HUES64 (cell line): ENCODE measurements at regions not wholly inside any gene's neighbourhood (a gene's known extent, or its start where the extent isn't known, plus 50 kb on each side); places are given as distances from the start of the nearest gene placed in this dataset.

Experiments
- H3K27ac ChIP-seq: 2 replicates; pipeline ENCODE4 v1.7.0; 2013; ENCODE audit warnings: low read depth, low read length, inconsistent platforms
- H3K27me3 ChIP-seq: 2 replicates; pipeline ENCODE4 v1.6.1; 2013; ENCODE audit warnings: mild to moderate bottlenecking, low read length; ENCODE audit not compliant: insufficient read depth
- H3K36me3 ChIP-seq: 2 replicates; pipeline ENCODE4 v1.6.1; 2013; ENCODE audit warnings: mild to moderate bottlenecking, low read length; ENCODE audit not compliant: insufficient read depth
- H3K4me1 ChIP-seq: 2 replicates; pipeline ENCODE4 v1.6.1; 2013; ENCODE audit warnings: mild to moderate bottlenecking, low read length, moderate library complexity; ENCODE audit not compliant: insufficient read depth
- H3K4me3 ChIP-seq: 2 replicates; pipeline ENCODE4 v1.5.1; 2013; ENCODE audit warnings: mild to moderate bottlenecking, low read length, moderate library complexity
- H3K9ac ChIP-seq: 2 replicates; pipeline ENCODE4 v1.6.1; 2013; ENCODE audit warnings: mild to moderate bottlenecking, low read depth, low read length
- H3K9me3 ChIP-seq: 2 replicates; pipeline ENCODE4 v1.6.1; 2013; ENCODE audit warnings: low read depth, low read length; ENCODE audit not compliant: insufficient read depth
- WGBS: fragments of 150-250, 120-280 bp; methylation state at CpG from one replicate; pipeline ENCODE4 v1.1.7; 2013; ENCODE audit warnings: missing lambda C conversion rate; 5-methylcytosine and 5-hydroxymethylcytosine counted together

DNA sequence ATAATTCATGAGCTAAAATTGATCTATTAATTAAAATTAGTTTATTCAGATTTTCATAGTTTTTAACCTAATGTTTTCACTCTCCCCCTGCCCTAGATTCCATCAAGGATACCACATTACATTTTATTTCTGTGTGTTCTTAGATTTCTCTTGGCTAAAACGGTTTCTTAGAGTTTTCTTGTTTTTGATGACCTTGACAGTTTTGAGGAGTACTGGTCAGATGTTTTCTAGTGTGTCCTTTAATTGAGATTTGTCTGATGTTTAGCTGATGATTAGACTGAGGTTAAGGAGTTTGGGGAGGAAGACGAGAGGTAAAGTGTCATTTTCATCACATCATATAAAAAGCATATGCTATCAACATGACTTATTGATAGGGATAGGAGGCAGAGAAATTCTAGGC is 475.9 kb downstream of the SQOR start:
- no peaks in the 10 kb centered on the region for H3K27me3 ChIP-seq
- H3K9me3 ChIP-seq = no peaks in the 10 kb centered on the region; the same call in 1 of the 2 replicates
- H3K27ac ChIP-seq = no peak overlapping the region
- WGBS = 92% methylated on average over 1 of the region's 2 CpGs
- no peaks in the 10 kb centered on the region for H3K36me3 ChIP-seq
- H3K4me1 ChIP-seq = no peaks in the 10 kb centered on the region
- no peak overlapping the region for H3K4me3 ChIP-seq
- no peak overlapping the region for H3K9ac ChIP-seq

DNA sequence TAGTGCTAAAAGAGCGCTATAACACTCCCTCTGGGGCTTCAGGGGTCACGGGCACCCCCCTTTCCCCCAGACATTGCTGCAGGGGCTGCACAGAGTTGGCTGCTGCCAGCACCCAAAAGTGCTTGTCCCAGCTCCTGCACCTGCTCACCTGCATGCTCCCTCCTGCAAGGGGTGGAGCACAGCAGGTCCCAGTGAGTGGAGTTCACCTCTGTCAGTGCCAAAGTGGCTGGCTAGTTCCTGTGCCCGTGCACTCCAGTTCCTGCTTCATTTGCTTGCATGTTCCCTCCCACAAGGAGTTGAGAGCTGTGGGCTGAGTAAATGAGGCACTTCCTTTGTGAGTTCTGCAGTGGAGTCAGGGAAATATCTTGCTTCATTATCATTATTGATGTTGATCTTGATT is 476.9 kb downstream of the SQOR start:
- 80% methylated on average over 3 of the region's 3 CpGs for WGBS
- Histone ChIP-seq H3K9ac (no peak overlapping the region), H3K36me3 (no peaks in the 10 kb centered on the region), H3K27ac (no peak overlapping the region), H3K4me3 (no peak overlapping the region), H3K4me1 (no peaks in the 10 kb centered on the region), H3K27me3 (no peaks in the 10 kb centered on the region), H3K9me3 (no peaks in the 10 kb centered on the region; the same call in 1 of the 2 replicates)

DNA sequence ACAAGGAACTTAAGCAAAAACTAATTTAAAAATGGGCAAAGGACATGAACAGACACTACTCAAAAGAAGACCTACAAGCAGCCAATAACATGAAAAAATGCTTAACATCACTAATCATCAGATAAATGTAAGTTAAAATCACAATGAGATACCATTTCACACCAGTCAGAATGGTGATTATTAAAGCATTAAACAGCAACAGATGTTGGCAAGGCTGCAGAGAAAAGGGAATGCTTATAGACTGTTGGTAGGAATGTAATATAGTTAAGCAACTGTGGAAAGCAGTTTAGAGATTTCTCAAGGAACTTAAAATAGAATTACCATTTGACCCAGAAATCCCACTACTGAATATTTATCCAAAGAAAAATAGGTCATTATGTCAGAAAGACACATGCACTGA is 482.2 kb downstream of the SQOR start:
- no peaks in the 10 kb centered on the region for H3K27me3 ChIP-seq
- H3K9me3 ChIP-seq = no peaks in the 10 kb centered on the region; the same call in 1 of the 2 replicates
- H3K36me3 ChIP-seq = no peaks in the 10 kb centered on the region
- H3K4me3 ChIP-seq = no peak overlapping the region
- no peak overlapping the region for H3K9ac ChIP-seq
- H3K27ac ChIP-seq = no peak overlapping the region
- H3K4me1 ChIP-seq = no peaks in the 10 kb centered on the region

GRCh38 chr15:46120713-46121112 is 485.9 kb downstream of the SQOR start:
- Histone ChIP-seq H3K36me3 (no peaks in the 10 kb centered on the region), H3K27ac (no peak overlapping the region), H3K9ac (no peak overlapping the region), H3K4me1 (no peaks in the 10 kb centered on the region), H3K4me3 (no peak overlapping the region), H3K9me3 (peaks cover 23% of the 10 kb centered on the region), H3K27me3 (no peaks in the 10 kb centered on the region)
- WGBS = 94% methylated on average over 3 of the region's 3 CpGs

GRCh38 chr15:46121441-46121840 is 486.6 kb downstream of the SQOR start:
- H3K36me3 ChIP-seq = no peaks in the 10 kb centered on the region
- H3K9me3 ChIP-seq = peaks cover 23% of the 10 kb centered on the region
- no peak overlapping the region for H3K4me3 ChIP-seq
- H3K4me1 ChIP-seq = no peaks in the 10 kb centered on the region
- H3K27me3 ChIP-seq = no peaks in the 10 kb centered on the region
- no peak overlapping the region for H3K27ac ChIP-seq
- no peak overlapping the region for H3K9ac ChIP-seq

DNA sequence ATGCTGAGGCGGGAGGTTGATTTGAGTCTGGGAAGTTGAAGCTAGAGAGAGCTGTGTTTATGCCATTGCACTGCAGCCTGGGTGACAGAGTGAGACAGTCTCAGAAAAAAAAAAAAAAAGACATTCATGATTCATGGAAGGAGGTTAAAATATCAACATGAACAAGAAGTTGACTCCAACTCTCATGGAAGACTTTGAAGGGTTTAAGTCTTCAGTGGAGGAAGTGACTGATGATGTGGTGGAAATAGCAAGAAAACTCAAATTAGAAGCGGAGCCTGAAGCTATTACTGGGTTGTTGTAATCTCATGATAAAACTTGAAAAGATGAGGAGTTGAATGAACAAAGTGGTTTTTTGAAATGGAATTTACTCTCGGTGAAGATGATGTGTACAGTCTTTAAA is 491.8 kb downstream of the SQOR start:
- Histone ChIP-seq H3K36me3 (no peaks in the 10 kb centered on the region), H3K4me1 (no peaks in the 10 kb centered on the region), H3K9ac (no peak overlapping the region), H3K27me3 (no peaks in the 10 kb centered on the region), H3K4me3 (no peak overlapping the region), H3K27ac (no peak overlapping the region), H3K9me3 (peaks cover 27% of the 10 kb centered on the region)
- 95% methylated on average over 3 of the region's 3 CpGs for WGBS

- Histone ChIP-seq H3K4me3 (no peak overlapping the region), H3K36me3 (no peaks in the 10 kb centered on the region), H3K27ac (no peak overlapping the region), H3K9ac (no peak overlapping the region), H3K27me3 (no peaks in the 10 kb centered on the region), H3K4me1 (no peaks in the 10 kb centered on the region), H3K9me3 (peaks cover 25% of the 10 kb centered on the region)
- 82% methylated on average over 3 of the region's 3 CpGs for WGBS
These were observed 492.6 kb downstream of the SQOR start for GRCh38 chr15:46127361-46127874.

- no peak overlapping the region for H3K4me3 ChIP-seq
- no peaks in the 10 kb centered on the region for H3K27me3 ChIP-seq
- no peak overlapping the region for H3K27ac ChIP-seq
- WGBS = no CpG with 5 or more reads among the region's 1 CpG
- H3K4me1 ChIP-seq = no peaks in the 10 kb centered on the region
- no peaks in the 10 kb centered on the region for H3K36me3 ChIP-seq
- H3K9ac ChIP-seq = no peak overlapping the region
- peaks cover 14% of the 10 kb centered on the region for H3K9me3 ChIP-seq
These were observed 494.3 kb downstream of the SQOR start for GRCh38 chr15:46129145-46129544.

DNA sequence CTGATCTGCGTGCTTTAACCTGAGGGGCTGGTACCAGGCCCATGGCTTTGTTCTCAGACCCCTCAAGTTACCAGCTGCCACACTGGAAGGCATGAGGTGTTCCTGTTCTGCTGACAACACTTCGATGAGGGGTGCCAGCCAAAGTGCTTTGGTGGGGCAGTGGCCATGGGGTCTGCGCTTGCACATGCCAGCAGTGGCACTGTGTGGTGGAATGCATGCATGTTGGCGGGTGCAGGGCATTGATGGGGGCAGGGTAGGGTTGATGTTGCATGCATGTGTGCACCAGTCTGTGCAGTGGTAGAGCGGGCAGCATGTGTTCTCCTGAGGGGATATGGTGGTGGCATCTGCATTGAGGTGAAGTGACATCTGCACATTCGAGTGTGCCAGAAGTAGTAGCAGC is 497.0 kb downstream of the SQOR start:
- Histone ChIP-seq H3K9me3 (peaks cover 28% of the 10 kb centered on the region), H3K36me3 (no peaks in the 10 kb centered on the region), H3K4me3 (no peak overlapping the region), H3K27ac (no peak overlapping the region), H3K27me3 (no peaks in the 10 kb centered on the region), H3K9ac (no peak overlapping the region), H3K4me1 (no peaks in the 10 kb centered on the region)
- 95% methylated on average over 6 of the region's 6 CpGs for WGBS

DNA sequence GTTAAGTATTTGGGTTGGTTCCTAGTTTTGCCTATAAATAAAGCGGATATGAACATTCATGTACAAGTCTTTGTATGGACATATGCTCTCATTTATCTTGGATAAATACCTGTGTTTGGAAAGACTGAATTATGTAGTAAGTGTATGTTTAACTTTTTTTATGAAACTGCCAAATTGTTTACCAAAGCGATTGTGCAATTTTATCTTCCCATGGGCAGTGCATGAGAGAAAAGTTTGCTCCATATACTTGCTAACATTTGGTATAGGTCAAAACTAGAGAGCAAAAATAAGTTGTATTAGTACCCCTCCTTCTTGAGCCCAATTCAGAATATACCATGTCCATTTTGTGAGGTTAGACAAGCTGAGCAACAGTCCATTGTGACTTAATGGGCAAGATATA is 502.6 kb downstream of the SQOR start:
- Histone ChIP-seq H3K4me1 (no peaks in the 10 kb centered on the region), H3K9ac (no peak overlapping the region), H3K4me3 (no peak overlapping the region), H3K27me3 (no peaks in the 10 kb centered on the region), H3K27ac (no peak overlapping the region), H3K36me3 (no peaks in the 10 kb centered on the region), H3K9me3 (peaks cover 25% of the 10 kb centered on the region)
- 96% methylated on average over 2 of the region's 2 CpGs for WGBS

GRCh38 chr15:46146002-46146401 is 511.2 kb downstream of the SQOR start:
- H3K27ac ChIP-seq = no peak overlapping the region
- no peak overlapping the region for H3K4me3 ChIP-seq
- H3K27me3 ChIP-seq = no peaks in the 10 kb centered on the region
- peaks cover 22% of the 10 kb centered on the region for H3K9me3 ChIP-seq
- H3K36me3 ChIP-seq = no peaks in the 10 kb centered on the region
- peaks cover under 1% of the 10 kb centered on the region; the same call in 1 of the 2 replicates for H3K4me1 ChIP-seq
- 92% methylated on average over 3 of the region's 3 CpGs for WGBS
- no peak overlapping the region for H3K9ac ChIP-seq

DNA sequence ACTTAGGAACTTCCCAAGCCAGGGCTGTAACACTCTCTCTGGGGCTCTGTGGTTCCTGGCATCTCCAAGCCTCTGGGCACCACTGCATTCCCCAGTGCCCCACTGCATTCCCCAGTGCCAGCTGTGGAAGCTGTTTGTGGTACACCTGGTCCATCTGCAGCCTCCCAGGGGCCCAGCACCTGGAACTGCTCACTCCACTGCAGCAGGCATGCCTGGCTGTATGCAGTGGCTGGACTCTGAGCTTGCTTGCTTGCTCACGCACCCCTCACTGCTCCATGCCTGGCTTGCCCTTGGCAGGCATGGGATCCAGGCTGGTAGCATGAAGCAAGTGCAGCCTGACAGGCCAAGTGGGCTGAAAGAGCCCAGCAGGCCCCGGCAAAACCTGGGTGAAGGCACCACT is 512.1 kb downstream of the SQOR start:
- peaks cover 22% of the 10 kb centered on the region for H3K9me3 ChIP-seq
- no peak overlapping the region for H3K9ac ChIP-seq

More for the DNA sequence above, 512.1 kb downstream of the SQOR start:
- H3K4me1 ChIP-seq = peaks cover 9% of the 10 kb centered on the region; the same call in 1 of the 2 replicates
- H3K27me3 ChIP-seq = no peaks in the 10 kb centered on the region
- H3K4me3 ChIP-seq = no peak overlapping the region
- 92% methylated on average over 2 of the region's 2 CpGs for WGBS
- no peak overlapping the region for H3K27ac ChIP-seq
- H3K36me3 ChIP-seq = no peaks in the 10 kb centered on the region
